ENCODE measurements at regions not wholly inside any gene's neighbourhood (a gene's known extent, or its start where the extent isn't known, plus 50 kb on each side); places are given as distances from the start of the nearest gene placed in this dataset.

DNA sequence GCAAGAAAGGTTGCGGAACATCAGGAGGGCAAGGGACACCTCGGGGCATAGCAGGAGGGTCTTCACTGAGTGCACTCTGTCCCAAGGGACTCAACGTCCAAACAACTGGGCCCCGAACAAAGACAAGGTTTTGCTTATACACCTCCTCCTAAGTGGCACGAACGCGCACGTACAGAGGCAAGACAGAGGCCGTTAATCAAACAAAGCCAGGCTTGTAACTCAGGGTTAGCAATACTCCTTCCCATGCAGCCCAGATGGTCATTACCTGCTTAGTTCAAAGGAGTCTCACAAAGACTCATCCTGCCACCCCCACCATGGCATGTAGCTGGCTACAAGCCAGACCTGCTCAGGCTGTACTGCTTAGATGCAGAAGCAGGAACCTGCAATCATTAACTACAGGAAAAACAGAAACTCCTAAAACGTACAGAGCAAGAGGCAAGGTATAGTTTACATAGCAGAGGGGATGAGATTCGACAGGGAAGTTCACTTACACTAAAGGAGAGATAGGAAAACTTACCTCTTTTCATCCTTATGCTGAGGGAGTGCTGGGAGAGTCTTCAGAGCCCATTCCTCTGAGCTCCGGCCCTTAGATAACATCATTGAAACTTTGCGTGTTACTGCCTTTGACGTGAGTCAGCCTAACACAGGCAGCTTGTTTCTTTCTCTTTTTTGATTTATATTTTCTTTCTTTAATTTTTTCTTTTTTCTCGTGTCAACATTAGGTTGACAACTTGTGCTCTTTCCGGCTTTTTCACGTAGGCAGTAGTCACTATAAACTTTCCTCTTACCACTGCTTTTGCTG, 1319.1 kb downstream of the TMEM121 start (continued):
- TF ChIP-seq ZNF569 (CRISPR knock-in tag; IDR thresholded peaks at IDR 0.05; ENCODE audit: borderline replicate concordance) (no peak), SIN3A (IDR thresholded peaks at IDR 0.05; ENCODE audit: borderline replicate concordance, low read depth, low read length) (no peak), SP5 (CRISPR knock-in tag; IDR thresholded peaks at IDR 0.05; ENCODE audit: borderline replicate concordance, low read depth) (peak; percentile 45; the same call in 1 of the 2 replicates), ZNF260 (CRISPR knock-in tag; IDR thresholded peaks at IDR 0.05; ENCODE audit: borderline replicate concordance, low read depth) (no peak), MAFG (CRISPR knock-in tag; IDR thresholded peaks at IDR 0.05) (no peak), HNF4G (IDR thresholded peaks at IDR 0.05; ENCODE audit: borderline replicate concordance, low read depth, low read length) (no peak; the same call in none of the 2 replicates), HNF4G (CRISPR knock-in tag; IDR thresholded peaks at IDR 0.05; ENCODE audit: borderline replicate concordance, low read depth) (no peak)
- TF ChIP-seq, protein P1, sequence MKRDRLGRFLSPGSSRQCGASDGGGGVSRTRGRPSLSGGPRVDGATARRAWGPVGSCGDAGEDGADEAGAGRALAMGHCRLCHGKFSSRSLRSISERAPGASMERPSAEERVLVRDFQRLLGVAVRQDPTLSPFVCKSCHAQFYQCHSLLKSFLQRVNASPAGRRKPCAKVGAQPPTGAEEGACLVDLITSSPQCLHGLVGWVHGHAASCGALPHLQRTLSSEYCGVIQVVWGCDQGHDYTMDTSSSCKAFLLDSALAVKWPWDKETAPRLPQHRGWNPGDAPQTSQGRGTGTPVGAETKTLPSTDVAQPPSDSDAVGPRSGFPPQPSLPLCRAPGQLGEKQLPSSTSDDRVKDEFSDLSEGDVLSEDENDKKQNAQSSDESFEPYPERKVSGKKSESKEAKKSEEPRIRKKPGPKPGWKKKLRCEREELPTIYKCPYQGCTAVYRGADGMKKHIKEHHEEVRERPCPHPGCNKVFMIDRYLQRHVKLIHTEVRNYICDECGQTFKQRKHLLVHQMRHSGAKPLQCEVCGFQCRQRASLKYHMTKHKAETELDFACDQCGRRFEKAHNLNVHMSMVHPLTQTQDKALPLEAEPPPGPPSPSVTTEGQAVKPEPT (CRISPR knock-in tag; IDR thresholded peaks at IDR 0.05; ENCODE audit: low read depth), result no peak
- TF ChIP-seq, protein P2, sequence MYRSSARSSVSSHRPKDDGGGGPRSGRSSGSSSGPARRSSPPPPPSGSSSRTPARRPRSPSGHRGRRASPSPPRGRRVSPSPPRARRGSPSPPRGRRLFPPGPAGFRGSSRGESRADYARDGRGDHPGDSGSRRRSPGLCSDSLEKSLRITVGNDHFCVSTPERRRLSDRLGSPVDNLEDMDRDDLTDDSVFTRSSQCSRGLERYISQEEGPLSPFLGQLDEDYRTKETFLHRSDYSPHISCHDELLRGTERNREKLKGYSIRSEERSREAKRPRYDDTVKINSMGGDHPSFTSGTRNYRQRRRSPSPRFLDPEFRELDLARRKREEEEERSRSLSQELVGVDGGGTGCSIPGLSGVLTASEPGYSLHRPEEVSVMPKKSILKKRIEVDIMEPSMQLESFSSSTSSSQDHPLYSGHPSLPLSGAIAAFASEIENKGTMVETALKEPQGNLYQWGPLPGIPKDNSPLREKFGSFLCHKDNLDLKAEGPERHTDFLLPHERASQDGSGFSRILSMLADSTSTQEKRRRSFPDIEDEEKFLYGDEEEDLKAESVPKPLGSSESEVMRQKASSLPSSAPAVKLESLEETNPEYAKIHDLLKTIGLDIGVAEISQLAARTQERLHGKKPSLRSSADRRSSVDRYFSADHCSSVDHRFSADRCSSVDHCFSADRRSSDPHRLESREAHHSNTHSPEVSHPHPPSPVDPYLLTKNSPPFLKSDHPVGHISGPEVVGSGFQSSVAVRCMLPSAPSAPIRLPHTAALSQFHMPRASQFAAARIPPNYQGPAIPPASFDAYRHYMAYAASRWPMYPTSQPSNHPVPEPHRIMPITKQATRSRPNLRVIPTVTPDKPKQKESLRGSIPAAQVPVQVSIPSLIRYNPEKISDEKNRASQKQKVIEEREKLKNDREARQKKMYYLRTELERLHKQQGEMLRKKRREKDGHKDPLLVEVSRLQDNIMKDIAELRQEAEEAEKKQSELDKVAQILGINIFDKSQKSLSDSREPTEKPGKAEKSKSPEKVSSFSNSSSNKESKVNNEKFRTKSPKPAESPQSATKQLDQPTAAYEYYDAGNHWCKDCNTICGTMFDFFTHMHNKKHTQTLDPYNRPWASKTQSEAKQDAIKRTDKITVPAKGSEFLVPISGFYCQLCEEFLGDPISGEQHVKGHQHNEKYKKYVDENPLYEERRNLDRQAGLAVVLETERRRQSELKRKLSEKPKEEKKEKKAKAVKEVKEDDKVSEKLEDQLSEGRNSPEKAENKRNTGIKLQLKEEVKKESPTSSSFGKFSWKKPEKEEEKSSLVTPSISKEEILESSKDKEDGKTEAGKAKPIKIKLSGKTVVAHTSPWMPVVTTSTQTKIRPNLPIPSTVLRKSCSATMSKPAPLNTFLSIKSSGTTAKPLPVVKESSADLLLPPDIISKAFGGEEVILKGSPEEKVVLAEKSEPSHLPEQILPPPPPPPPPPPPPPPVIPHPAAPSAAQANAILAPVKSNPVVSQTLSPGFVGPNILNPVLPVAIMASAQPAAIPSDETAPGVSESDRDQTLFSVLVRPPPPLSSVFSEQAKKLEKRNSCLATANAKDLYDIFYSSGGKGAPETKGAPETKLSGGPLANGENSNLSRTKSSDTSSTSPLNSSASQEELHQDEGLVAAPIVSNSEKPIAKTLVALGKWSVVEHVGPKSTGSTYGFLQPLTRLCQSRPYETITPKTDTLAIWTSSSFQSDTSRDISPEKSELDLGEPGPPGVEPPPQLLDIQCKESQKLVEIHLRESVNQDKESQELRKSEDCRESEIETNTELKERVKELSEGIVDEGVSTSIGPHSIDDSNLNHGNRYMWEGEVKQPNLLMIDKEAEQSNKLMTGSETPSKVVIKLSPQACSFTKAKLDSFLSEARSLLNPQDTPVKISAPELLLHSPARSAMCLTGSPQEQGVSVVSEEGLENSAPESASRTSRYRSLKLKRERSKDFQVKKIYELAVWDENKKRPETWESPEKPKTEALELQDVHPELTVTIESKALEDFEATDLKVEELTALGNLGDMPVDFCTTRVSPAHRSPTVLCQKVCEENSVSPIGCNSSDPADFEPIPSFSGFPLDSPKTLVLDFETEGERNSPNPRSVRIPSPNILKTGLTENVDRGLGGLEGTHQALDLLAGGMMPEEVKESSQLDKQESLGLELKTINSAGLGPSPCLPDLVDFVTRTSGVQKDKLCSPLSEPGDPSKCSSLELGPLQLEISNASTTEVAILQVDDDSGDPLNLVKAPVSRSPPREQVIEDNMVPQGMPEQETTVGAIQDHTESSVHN (CRISPR knock-in tag; IDR thresholded peaks at IDR 0.05), result no peak
- TF ChIP-seq, protein P3, sequence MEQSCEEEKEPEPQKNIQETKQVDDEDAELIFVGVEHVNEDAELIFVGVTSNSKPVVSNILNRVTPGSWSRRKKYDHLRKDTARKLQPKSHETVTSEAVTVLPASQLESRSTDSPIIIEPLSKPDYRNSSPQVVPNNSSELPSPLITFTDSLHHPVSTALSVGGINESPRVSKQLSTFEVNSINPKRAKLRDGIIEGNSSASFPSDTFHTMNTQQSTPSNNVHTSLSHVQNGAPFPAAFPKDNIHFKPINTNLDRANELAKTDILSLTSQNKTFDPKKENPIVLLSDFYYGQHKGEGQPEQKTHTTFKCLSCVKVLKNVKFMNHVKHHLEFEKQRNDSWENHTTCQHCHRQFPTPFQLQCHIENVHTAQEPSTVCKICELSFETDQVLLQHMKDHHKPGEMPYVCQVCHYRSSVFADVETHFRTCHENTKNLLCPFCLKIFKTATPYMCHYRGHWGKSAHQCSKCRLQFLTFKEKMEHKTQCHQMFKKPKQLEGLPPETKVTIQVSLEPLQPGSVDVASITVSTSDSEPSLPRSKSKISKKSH (CRISPR knock-in tag; IDR thresholded peaks at IDR 0.05; ENCODE audit: borderline replicate concordance), result no peak
- TF ChIP-seq, protein P4, sequence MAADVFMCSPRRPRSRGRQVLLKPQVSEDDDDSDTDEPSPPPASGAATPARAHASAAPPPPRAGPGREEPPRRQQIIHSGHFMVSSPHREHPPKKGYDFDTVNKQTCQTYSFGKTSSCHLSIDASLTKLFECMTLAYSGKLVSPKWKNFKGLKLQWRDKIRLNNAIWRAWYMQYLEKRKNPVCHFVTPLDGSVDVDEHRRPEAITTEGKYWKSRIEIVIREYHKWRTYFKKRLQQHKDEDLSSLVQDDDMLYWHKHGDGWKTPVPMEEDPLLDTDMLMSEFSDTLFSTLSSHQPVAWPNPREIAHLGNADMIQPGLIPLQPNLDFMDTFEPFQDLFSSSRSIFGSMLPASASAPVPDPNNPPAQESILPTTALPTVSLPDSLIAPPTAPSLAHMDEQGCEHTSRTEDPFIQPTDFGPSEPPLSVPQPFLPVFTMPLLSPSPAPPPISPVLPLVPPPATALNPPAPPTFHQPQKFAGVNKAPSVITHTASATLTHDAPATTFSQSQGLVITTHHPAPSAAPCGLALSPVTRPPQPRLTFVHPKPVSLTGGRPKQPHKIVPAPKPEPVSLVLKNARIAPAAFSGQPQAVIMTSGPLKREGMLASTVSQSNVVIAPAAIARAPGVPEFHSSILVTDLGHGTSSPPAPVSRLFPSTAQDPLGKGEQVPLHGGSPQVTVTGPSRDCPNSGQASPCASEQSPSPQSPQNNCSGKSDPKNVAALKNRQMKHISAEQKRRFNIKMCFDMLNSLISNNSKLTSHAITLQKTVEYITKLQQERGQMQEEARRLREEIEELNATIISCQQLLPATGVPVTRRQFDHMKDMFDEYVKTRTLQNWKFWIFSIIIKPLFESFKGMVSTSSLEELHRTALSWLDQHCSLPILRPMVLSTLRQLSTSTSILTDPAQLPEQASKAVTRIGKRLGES (CRISPR knock-in tag; IDR thresholded peaks at IDR 0.05; ENCODE audit: borderline replicate concordance), result no peak
- TF ChIP-seq, protein P5, sequence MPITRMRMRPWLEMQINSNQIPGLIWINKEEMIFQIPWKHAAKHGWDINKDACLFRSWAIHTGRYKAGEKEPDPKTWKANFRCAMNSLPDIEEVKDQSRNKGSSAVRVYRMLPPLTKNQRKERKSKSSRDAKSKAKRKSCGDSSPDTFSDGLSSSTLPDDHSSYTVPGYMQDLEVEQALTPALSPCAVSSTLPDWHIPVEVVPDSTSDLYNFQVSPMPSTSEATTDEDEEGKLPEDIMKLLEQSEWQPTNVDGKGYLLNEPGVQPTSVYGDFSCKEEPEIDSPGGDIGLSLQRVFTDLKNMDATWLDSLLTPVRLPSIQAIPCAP (CRISPR knock-in tag; IDR thresholded peaks at IDR 0.05; ENCODE audit: low read depth), result no peak

All from HepG2 (cell line).